ENCODE measurements at regions not wholly inside any gene's neighbourhood (a gene's known extent, or its start where the extent isn't known, plus 50 kb on each side); places are given as distances from the start of the nearest gene placed in this dataset.

DNA sequence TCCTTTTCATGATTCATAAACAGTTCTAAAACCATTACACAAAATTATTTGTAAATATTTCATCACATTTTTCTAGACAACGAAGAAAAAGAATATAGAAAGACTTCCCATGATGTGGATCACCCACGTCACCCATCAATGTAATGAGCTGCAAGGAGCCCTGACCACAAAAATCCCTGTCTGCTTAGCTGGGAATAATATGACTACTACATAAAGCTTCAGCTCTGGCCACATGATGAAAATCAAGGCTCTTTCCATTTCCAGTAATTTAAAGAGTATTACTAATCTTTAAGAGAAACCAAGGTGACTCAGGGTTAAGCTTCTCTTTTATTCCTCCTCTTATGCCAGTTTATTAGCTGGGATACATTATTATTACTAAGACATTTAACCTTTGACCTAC lies 180.8 kb upstream of the CACNA2D1 start:
- TF ChIP-seq REST (IDR thresholded peaks at IDR 0.05; ENCODE audit: insufficient read depth in 1 of 2, low read depth in 2 of 2, low read length in 1 of 2) (no peak), TCF7L2 (IDR thresholded peaks at IDR 0.05; ENCODE audit: low read depth, low read length) (no peak), SIN3A (IDR thresholded peaks at IDR 0.05; ENCODE audit: borderline replicate concordance, insufficient read depth, low read depth, low read length) (no peak), POLR2AphosphoS5 (IDR thresholded peaks at IDR 0.05; ENCODE audit: low read depth, low read length) (no peak)
- TF ChIP-seq, protein P1, sequence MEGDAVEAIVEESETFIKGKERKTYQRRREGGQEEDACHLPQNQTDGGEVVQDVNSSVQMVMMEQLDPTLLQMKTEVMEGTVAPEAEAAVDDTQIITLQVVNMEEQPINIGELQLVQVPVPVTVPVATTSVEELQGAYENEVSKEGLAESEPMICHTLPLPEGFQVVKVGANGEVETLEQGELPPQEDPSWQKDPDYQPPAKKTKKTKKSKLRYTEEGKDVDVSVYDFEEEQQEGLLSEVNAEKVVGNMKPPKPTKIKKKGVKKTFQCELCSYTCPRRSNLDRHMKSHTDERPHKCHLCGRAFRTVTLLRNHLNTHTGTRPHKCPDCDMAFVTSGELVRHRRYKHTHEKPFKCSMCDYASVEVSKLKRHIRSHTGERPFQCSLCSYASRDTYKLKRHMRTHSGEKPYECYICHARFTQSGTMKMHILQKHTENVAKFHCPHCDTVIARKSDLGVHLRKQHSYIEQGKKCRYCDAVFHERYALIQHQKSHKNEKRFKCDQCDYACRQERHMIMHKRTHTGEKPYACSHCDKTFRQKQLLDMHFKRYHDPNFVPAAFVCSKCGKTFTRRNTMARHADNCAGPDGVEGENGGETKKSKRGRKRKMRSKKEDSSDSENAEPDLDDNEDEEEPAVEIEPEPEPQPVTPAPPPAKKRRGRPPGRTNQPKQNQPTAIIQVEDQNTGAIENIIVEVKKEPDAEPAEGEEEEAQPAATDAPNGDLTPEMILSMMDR (IDR thresholded peaks at IDR 0.05): no peak
- Histone ChIP-seq H3K27me3 (ENCODE audit: control insufficient read depth, insufficient read depth, low read length) (no peaks in the 10 kb centered on the region), H3K4me3 (ENCODE audit: low read depth in 2 of 2, low read length in 2 of 2) (no peak overlapping the region), H3K36me3 (ENCODE audit: control insufficient read depth, insufficient read depth, low read length) (no peaks in the 10 kb centered on the region), H3K9me3 (ENCODE audit: control insufficient read depth, insufficient read depth, low read depth, low read length) (no peaks in the 10 kb centered on the region), H3K4me1 (ENCODE audit: control insufficient read depth, insufficient read depth, low read length) (no peaks in the 10 kb centered on the region), H3K27ac (ENCODE audit: low read length) (no peak overlapping the region)
- DNase-seq (ENCODE audit: low read depth, low spot score) (no peak), ATAC-seq (no peak)
- in situ Hi-C loops (cut with HindIII; ENCODE audit: low pct_unique_long_range_greater_than_20kb, low sequenced_read_pairs) (no loop called here), intact Hi-C loops (cut with micrococcal nuclease; ENCODE audit: unreplicated experiment) (no loop called here)
- CTCF ChIA-PET: interaction anchor here (0.5 kb wide), 1 partner anchor 52 kb away, joined by 3 read pairs; no protein-coding TSS in a partner anchor
- POLR2A ChIA-PET: interaction anchor here (0.6 kb wide), 1 partner anchor 15 kb away, joined by 3 read pairs; no protein-coding TSS in a partner anchor
- no TSS peak for BruUV-seq (replicated peaks)

GRCh38 chr7:82623812-82624211 lies 180.2 kb upstream of the CACNA2D1 start:
- no peak overlapping the region for H3K4me3 ChIP-seq (ENCODE audit: low read depth in 2 of 2, low read length in 2 of 2)
- H3K4me1 ChIP-seq (ENCODE audit: control insufficient read depth, insufficient read depth, low read length): no peaks in the 10 kb centered on the region
- H3K27me3 ChIP-seq (ENCODE audit: control insufficient read depth, insufficient read depth, low read length): no peaks in the 10 kb centered on the region
- H3K36me3 ChIP-seq (ENCODE audit: control insufficient read depth, insufficient read depth, low read length): no peaks in the 10 kb centered on the region
- CTCF ChIA-PET: interaction anchor here (0.5 kb wide), 1 partner anchor 53 kb away, joined by 3 read pairs; no protein-coding TSS in a partner anchor
- in situ Hi-C loops (cut with HindIII; ENCODE audit: low pct_unique_long_range_greater_than_20kb, low sequenced_read_pairs) (no loop called here), intact Hi-C loops (cut with micrococcal nuclease; ENCODE audit: unreplicated experiment) (no loop called here)
- no peaks in the 10 kb centered on the region for H3K9me3 ChIP-seq (ENCODE audit: control insufficient read depth, insufficient read depth, low read depth, low read length)
- no TSS peak for BruUV-seq (replicated peaks)
- no peak for ATAC-seq
- POLR2A ChIA-PET: interaction anchor here (0.6 kb wide), 1 partner anchor 15 kb away, joined by 3 read pairs; no protein-coding TSS in a partner anchor
- DNase-seq (ENCODE audit: low read depth, low spot score): no peak
- H3K27ac ChIP-seq (ENCODE audit: low read length): no peak overlapping the region
- TF ChIP-seq, protein P1 (IDR thresholded peaks at IDR 0.05): no peak
